GM21390 (cell line): ENCODE measurements at regions not wholly inside any gene's neighbourhood (a gene's known extent, or its start where the extent isn't known, plus 50 kb on each side); places are given as distances from the start of the nearest gene placed in this dataset.

Experiments
- ATAC-seq: cut with Tn5 transposase; IDR thresholded peaks from one replicate; pipeline ENCODE4 v1.9.1; 2021; ENCODE audit not compliant: unreplicated experiment

GRCh38 chr11:108994887-108995286 lies 330.0 kb downstream of the DDX10 start:
- ATAC-seq, result no peak

GRCh38 chr11:108997826-108998225 lies 333.0 kb downstream of the DDX10 start:
- no peak for ATAC-seq

GRCh38 chr11:109000531-109000930 lies 335.7 kb downstream of the DDX10 start:
- ATAC-seq, result no peak

- no peak for ATAC-seq
Measured at GRCh38 chr11:109001585-109001984, 336.7 kb downstream of the DDX10 start.

- ATAC-seq, result no peak
Measured at GRCh38 chr11:109012991-109013390, 348.1 kb downstream of the DDX10 start.

GRCh38 chr11:109015283-109015682 lies 350.4 kb downstream of the DDX10 start:
- ATAC-seq, result no peak

- no peak for ATAC-seq
Measured at GRCh38 chr11:109016724-109017123, 351.9 kb downstream of the DDX10 start.

GRCh38 chr11:109017489-109017888 lies 352.6 kb downstream of the DDX10 start:
- no peak for ATAC-seq

- ATAC-seq, result no peak
Measured at GRCh38 chr11:109018639-109019038, 353.8 kb downstream of the DDX10 start.

GRCh38 chr11:109019342-109019936 lies 354.6 kb downstream of the DDX10 start:
- no peak for ATAC-seq

- no peak for ATAC-seq
Measured at GRCh38 chr11:109023036-109023435, 358.2 kb downstream of the DDX10 start.

GRCh38 chr11:109026891-109027489 lies 362.1 kb downstream of the DDX10 start:
- no peak for ATAC-seq

- no peak for ATAC-seq
Measured at GRCh38 chr11:109027851-109028250, 363.0 kb downstream of the DDX10 start.

- no peak for ATAC-seq
Measured at GRCh38 chr11:109029927-109030326, 365.1 kb downstream of the DDX10 start.

- no peak for ATAC-seq
Measured at GRCh38 chr11:109033627-109034338, 368.9 kb downstream of the DDX10 start.

- ATAC-seq, result no peak
Measured at GRCh38 chr11:109034339-109034696, 369.4 kb downstream of the DDX10 start.

GRCh38 chr11:109035284-109035683 lies 370.4 kb downstream of the DDX10 start:
- ATAC-seq, result no peak

GRCh38 chr11:109036011-109036410 lies 371.1 kb downstream of the DDX10 start:
- no peak for ATAC-seq

- ATAC-seq, result no peak
Measured at GRCh38 chr11:109037856-109038780, 373.2 kb downstream of the DDX10 start.

- ATAC-seq, result no peak
Measured at GRCh38 chr11:109039611-109040010, 374.7 kb downstream of the DDX10 start.

- ATAC-seq, result no peak
Measured at GRCh38 chr11:109040303-109040702, 375.4 kb downstream of the DDX10 start.
